ENCODE measurements at regions not wholly inside any gene's neighbourhood (a gene's known extent, or its start where the extent isn't known, plus 50 kb on each side); places are given as distances from the start of the nearest gene placed in this dataset.

GRCh38 chr15:70401709-70402108 is 304.0 kb upstream of the TLE3 start:
- intact Hi-C loops (cut with DNase I; ENCODE audit: low total_unique reads) (no loop called here), in situ Hi-C loops (cut with MboI; ENCODE audit: low pct_ligation_motif_present in 1 of 4, low pct_unique_long_range_greater_than_20kb in 1 of 4, low sequenced_read_pairs in 3 of 4) (no loop called here)
- Histone ChIP-seq H3K9me3 (no peaks in the 10 kb centered on the region), H3K4me1 (peaks cover 0 to 3% (median 0%) of the 10 kb centered on the region in 4 donors), H3K27ac (no peak overlapping the region), H3K36me3 (no peaks in the 10 kb centered on the region), H3K27me3 (no peaks in the 10 kb centered on the region), H3K4me3 (no peak overlapping the region)
- WGBS, 2 donors (ENCODE audit: low coverage in 1 of 2), result 77 to 82% methylated on average over 4 of the region's 4 CpGs
- no peak for DNase-seq
- TF ChIP-seq POLR2AphosphoS5 (IDR thresholded peaks at IDR 0.05) (peak in 1 of 3 donors; percentile 26), EP300 (IDR thresholded peaks at IDR 0.05; ENCODE audit: low read depth) (no peak), CTCF (IDR thresholded peaks at IDR 0.05) (no peak)

GRCh38 chr15:70400766-70401541 is 303.2 kb upstream of the TLE3 start:
- Histone ChIP-seq H3K27me3 (no peaks in the 10 kb centered on the region), H3K36me3 (no peaks in the 10 kb centered on the region), H3K4me1 (peaks cover 0 to 3% (median 0%) of the 10 kb centered on the region in 4 donors), H3K4me3 (no peak overlapping the region), H3K27ac (no peak overlapping the region), H3K9me3 (no peaks in the 10 kb centered on the region)
- in situ Hi-C loops (cut with MboI; ENCODE audit: low pct_ligation_motif_present in 1 of 4, low pct_unique_long_range_greater_than_20kb in 1 of 4, low sequenced_read_pairs in 3 of 4) (no loop called here), intact Hi-C loops (cut with DNase I; ENCODE audit: low total_unique reads) (no loop called here)
- DNase-seq, result no peak
- no peak for TF ChIP-seq CTCF (IDR thresholded peaks at IDR 0.05)
- no peak for TF ChIP-seq POLR2A (IDR thresholded peaks at IDR 0.05)
- TF ChIP-seq EP300 (IDR thresholded peaks at IDR 0.05; ENCODE audit: low read depth), result no peak
- no peak for TF ChIP-seq POLR2AphosphoS5 (IDR thresholded peaks at IDR 0.05)
- WGBS, 2 donors (ENCODE audit: low coverage in 1 of 2), result 81% methylated on average over 4 of the region's 4 CpGs; no CpG with 5 or more reads in 1 of the 2 donors

DNA sequence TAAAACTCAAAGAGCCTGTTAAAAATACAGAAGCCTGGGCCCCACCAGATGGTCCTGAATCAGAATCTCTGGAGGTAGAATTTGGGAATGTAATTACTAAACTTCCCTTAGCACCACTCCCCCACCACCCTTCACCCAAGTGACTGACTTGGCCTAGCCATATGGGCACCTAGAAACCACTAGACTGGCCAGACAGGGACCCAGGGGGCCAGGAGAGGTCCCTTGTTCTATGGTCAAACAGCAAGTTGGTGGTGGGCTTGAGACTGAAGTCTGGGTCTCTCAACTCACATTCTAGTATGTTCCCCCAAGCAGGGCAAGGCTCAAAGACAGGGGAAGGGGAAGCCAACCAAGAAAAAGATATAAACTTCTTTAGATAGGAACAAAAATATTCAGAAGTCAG is 301.5 kb upstream of the TLE3 start:
- H3K9me3 ChIP-seq, result no peaks in the 10 kb centered on the region
- H3K4me1 ChIP-seq, result peaks cover 0 to 3% (median 0%) of the 10 kb centered on the region in 4 donors
- intact Hi-C loops (cut with DNase I; ENCODE audit: low total_unique reads) (no loop called here), in situ Hi-C loops (cut with MboI; ENCODE audit: low pct_ligation_motif_present in 1 of 4, low pct_unique_long_range_greater_than_20kb in 1 of 4, low sequenced_read_pairs in 3 of 4) (no loop called here)
- H3K27ac ChIP-seq, result no peak overlapping the region
- TF ChIP-seq POLR2AphosphoS5 (IDR thresholded peaks at IDR 0.05), result no peak
- TF ChIP-seq CTCF (IDR thresholded peaks at IDR 0.05), result no peak
- no peak for TF ChIP-seq POLR2A (IDR thresholded peaks at IDR 0.05)
- no peak for TF ChIP-seq EP300 (IDR thresholded peaks at IDR 0.05; ENCODE audit: low read depth)
- H3K36me3 ChIP-seq, result no peaks in the 10 kb centered on the region
- no peaks in the 10 kb centered on the region for H3K27me3 ChIP-seq
- no peak overlapping the region for H3K4me3 ChIP-seq
- DNase-seq, result no peak

GRCh38 chr15:70398694-70399093 is 301.0 kb upstream of the TLE3 start:
- Histone ChIP-seq H3K4me1 (peaks cover 0 to 3% (median 0%) of the 10 kb centered on the region in 4 donors), H3K27me3 (no peaks in the 10 kb centered on the region), H3K9me3 (no peaks in the 10 kb centered on the region), H3K4me3 (no peak overlapping the region), H3K36me3 (no peaks in the 10 kb centered on the region), H3K27ac (no peak overlapping the region)
- intact Hi-C loops (cut with DNase I; ENCODE audit: low total_unique reads), result no loop called here
- in situ Hi-C loops (cut with MboI; ENCODE audit: low pct_ligation_motif_present in 1 of 4, low pct_unique_long_range_greater_than_20kb in 1 of 4, low sequenced_read_pairs in 3 of 4), result no loop called here
- no peak for TF ChIP-seq POLR2A (IDR thresholded peaks at IDR 0.05)
- TF ChIP-seq EP300 (IDR thresholded peaks at IDR 0.05; ENCODE audit: low read depth), result no peak
- TF ChIP-seq POLR2AphosphoS5 (IDR thresholded peaks at IDR 0.05), result no peak
- TF ChIP-seq CTCF (IDR thresholded peaks at IDR 0.05), result no peak
- DNase-seq, result no peak
- 90 to 93% methylated on average over 3 to 4 of the region's 4 CpGs for WGBS, 2 donors (ENCODE audit: low coverage in 1 of 2)

Measured in transverse colon (tissue), 4 donors.